Neutrophil (primary cell): ENCODE measurements at regions not wholly inside any gene's neighbourhood (a gene's known extent, or its start where the extent isn't known, plus 50 kb on each side); places are given as distances from the start of the nearest gene placed in this dataset.

Experiments
- H3K27ac ChIP-seq: fragments of 200-600 bp; sonication (generic); 2 replicates; pipeline ENCODE4 v1.5.1; 2016; ENCODE audit warnings: mild to moderate bottlenecking, moderate library complexity
- H3K27me3 ChIP-seq: fragments of 200-600 bp; sonication (generic); 2 replicates; pipeline ENCODE4 v1.6.0; 2016; ENCODE audit warnings: mild to moderate bottlenecking
- H3K36me3 ChIP-seq: fragments of 200-600 bp; sonication (generic); 2 replicates; pipeline ENCODE4 v1.5.1; 2017
- H3K4me1 ChIP-seq, 2 experiments: fragments of 200-600 bp in 1 of 2; sonication (generic) in 1 of 2; 1 replicate in 1 of 2; 2 replicates in 1 of 2; pipeline versions ENCODE4 v1.5.1 to v1.6.1; 2013 to 2016; ENCODE audit warnings: low read depth in 1 of 2, low read length in 1 of 2, mild to moderate bottlenecking in 1 of 2, moderate library complexity in 1 of 2; ENCODE audit not compliant: control insufficient read depth in 1 of 2, insufficient read depth in 1 of 2
- H3K4me3 ChIP-seq, 2 experiments: fragments of 200-600 bp in 1 of 2; sonication (generic) in 1 of 2; 1 replicate in 1 of 2; 2 replicates in 1 of 2; pipeline ENCODE4 v1.5.1; 2013 to 2016; ENCODE audit warnings: low read depth in 1 of 2, low read length in 1 of 2, mild to moderate bottlenecking in 1 of 2, moderate library complexity in 1 of 2
- H3K9me3 ChIP-seq: fragments of 200-600 bp; sonication (generic); 2 replicates; pipeline ENCODE4 v1.5.1; 2016
- TF ChIP-seq, protein P1 (sequence below): fragments of 200-600 bp; sonication (generic); IDR thresholded peaks from 2 replicates; pipeline ENCODE4 v1.5.1; 2016; ENCODE audit warnings: antibody characterized with exemption

- no peaks in the 10 kb centered on the region for H3K36me3 ChIP-seq
- H3K27ac ChIP-seq: no peak overlapping the region
- no peak overlapping the region for H3K4me3 ChIP-seq
- TF ChIP-seq, protein P1, sequence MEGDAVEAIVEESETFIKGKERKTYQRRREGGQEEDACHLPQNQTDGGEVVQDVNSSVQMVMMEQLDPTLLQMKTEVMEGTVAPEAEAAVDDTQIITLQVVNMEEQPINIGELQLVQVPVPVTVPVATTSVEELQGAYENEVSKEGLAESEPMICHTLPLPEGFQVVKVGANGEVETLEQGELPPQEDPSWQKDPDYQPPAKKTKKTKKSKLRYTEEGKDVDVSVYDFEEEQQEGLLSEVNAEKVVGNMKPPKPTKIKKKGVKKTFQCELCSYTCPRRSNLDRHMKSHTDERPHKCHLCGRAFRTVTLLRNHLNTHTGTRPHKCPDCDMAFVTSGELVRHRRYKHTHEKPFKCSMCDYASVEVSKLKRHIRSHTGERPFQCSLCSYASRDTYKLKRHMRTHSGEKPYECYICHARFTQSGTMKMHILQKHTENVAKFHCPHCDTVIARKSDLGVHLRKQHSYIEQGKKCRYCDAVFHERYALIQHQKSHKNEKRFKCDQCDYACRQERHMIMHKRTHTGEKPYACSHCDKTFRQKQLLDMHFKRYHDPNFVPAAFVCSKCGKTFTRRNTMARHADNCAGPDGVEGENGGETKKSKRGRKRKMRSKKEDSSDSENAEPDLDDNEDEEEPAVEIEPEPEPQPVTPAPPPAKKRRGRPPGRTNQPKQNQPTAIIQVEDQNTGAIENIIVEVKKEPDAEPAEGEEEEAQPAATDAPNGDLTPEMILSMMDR: no peak
- no peaks in the 10 kb centered on the region for H3K4me1 ChIP-seq
- no peaks in the 10 kb centered on the region for H3K9me3 ChIP-seq
- H3K27me3 ChIP-seq: no peaks in the 10 kb centered on the region
Measured at GRCh38 chr19:29325241-29325975, 112.5 kb upstream of the UQCRFS1 start.

GRCh38 chr19:29326351-29326750 is 113.4 kb upstream of the UQCRFS1 start:
- no peaks in the 10 kb centered on the region for H3K4me1 ChIP-seq
- no peak overlapping the region for H3K27ac ChIP-seq
- no peaks in the 10 kb centered on the region for H3K9me3 ChIP-seq
- no peak overlapping the region for H3K4me3 ChIP-seq
- H3K27me3 ChIP-seq: no peaks in the 10 kb centered on the region
- TF ChIP-seq, protein P1: no peak
- no peaks in the 10 kb centered on the region for H3K36me3 ChIP-seq

- H3K4me1 ChIP-seq: no peaks in the 10 kb centered on the region
- TF ChIP-seq, protein P1: no peak
Measured at GRCh38 chr19:29326849-29327840, 114.2 kb upstream of the UQCRFS1 start.

DNA sequence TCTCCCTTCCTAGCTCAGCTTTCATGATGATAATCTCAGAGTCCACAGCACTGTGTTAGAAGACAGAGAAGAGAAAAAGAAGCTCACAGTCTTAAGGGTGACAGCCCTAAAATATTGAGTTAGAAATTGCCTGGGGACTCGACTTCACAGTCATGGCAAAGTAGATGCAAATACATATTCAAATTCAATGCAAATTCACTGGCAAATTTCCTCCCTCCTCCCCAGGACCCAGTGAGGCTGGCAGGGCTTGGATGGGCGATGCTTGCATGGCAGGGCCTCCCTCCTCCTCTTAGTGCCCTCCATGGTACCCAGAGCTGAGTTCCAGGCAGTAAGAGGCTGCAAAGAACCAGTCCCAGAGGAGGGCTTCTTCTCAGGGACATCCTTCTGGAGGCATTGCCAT is 115.6 kb upstream of the UQCRFS1 start:
- Histone ChIP-seq H3K36me3 (no peaks in the 10 kb centered on the region), H3K4me3 (no peak overlapping the region), H3K4me1 (no peaks in the 10 kb centered on the region), H3K9me3 (no peaks in the 10 kb centered on the region), H3K27me3 (no peaks in the 10 kb centered on the region), H3K27ac (no peak overlapping the region)
- TF ChIP-seq, protein P1: no peak

More at GRCh38 chr19:29326849-29327840, 114.2 kb upstream of the UQCRFS1 start:
- Histone ChIP-seq H3K36me3 (no peaks in the 10 kb centered on the region), H3K9me3 (no peaks in the 10 kb centered on the region), H3K27me3 (no peaks in the 10 kb centered on the region), H3K4me3 (no peak overlapping the region), H3K27ac (no peak overlapping the region)

DNA sequence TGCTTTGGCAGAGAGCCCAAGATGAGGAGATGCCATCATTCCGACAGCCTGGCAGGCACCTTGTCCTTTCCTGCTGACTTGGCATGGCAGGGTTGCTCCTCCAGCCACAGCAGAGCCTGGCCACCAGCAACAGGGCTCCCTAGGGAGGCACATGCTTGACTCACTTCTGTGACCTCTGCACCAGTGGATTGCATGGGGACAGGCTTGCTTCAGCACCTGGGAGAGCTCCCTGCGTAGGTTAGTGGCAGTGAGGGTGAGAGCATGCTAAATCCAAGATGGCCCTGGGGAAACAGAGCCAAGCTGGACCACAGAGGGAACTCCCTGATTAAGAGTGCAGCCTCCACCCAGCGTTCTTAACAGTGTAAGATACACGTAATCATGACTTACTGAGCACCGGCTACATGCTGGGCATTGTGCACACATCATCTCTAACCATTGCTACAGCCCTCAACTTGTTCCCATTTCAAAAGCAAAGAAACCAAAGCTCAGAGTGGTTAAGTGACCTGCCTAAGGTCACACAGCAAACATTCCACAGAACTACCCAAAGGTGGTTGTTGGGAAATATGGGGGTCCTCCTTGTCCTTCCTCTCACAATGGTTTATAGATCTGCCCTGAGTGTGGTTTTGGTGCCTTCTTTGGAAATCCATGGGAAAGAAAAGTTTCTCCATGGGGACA is 116.6 kb upstream of the UQCRFS1 start:
- no peaks in the 10 kb centered on the region for H3K27me3 ChIP-seq
- TF ChIP-seq, protein P1: no peak
- H3K4me1 ChIP-seq: no peaks in the 10 kb centered on the region
- H3K4me3 ChIP-seq: no peak overlapping the region
- H3K36me3 ChIP-seq: no peaks in the 10 kb centered on the region
- H3K9me3 ChIP-seq: no peaks in the 10 kb centered on the region
- H3K27ac ChIP-seq: no peak overlapping the region
